SW 1271 (cell line): ENCODE measurements at regions not wholly inside any gene's neighbourhood (a gene's known extent, or its start where the extent isn't known, plus 50 kb on each side); places are given as distances from the start of the nearest gene placed in this dataset.

Source experiments
- DNase-seq, 2 experiments: peaks; one replicate each; lab custom pipeline; 2025; lab: John Stamatoyannopoulos, UW

DNA sequence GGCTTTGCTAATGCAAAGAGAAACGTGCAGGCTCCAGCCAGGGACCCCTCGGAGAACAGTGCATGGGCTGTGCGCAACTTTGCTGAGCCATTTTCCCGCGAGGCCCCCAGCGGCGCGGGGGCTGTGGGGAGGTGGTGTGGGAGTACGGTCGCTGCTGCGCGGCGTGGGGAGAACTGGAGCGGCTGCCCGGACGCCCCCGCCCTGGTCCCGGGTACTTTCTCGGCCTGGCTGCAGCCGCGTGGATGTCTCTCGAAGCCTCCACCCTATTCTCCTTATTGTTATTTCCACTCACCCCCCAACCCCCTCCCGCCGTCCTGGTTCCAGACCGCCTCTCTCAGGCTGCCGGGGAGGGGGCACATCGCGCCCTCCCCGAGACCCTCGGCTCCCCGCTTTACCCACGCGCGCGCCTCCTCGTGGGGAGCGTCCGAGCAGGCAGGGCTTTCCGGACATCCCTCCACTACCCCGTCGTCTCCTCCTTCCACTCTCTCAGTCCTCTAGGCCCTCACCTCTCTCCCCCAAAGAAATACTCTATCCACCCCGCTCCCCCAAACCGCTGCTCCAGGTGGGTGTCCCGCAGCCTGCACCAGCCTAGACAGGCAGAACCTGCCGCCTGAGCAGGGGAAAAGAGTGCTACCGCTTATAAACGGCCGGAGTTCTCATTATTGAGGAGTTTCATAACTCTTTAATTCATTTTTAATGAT is 68.6 kb upstream of the TBCA start:
- no peak for DNase-seq

DNA sequence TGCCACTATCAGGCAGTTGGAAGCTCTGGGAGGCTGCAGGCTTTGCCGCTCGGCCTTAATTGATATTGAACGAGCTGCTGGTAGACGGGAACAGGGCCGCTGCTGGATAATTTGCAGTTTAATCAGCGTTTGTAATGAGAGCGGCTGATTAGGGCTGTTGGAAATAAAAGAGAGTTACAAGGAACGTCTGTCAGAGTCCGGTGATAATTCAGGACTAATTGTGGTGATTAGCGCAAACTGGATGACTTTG is 68.2 kb upstream of the TBCA start:
- DNase-seq = no peak

- no peak for DNase-seq
Observed at GRCh38 chr5:77843570-77844372, 67.6 kb upstream of the TBCA start.

DNA sequence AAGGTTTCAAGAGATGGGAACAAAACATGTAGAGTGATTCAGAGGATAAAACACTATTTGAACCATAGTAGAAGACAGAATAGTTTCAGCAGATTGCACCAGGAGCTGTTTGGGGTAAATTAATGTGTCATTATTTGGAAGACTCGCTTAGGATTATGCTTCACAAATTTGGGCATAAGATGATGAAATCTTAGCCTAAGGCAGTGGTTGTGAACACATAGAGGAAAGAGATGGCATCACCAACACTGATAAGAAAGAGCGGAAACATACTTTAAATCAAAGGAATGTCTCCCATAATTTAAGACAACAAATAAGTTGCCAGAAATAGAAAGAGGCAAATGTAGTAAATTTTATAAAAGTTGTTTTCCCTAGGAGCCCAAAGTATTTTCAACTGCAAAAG is 66.1 kb upstream of the TBCA start:
- no peak for DNase-seq

- no peak for DNase-seq
Observed at GRCh38 chr5:77841616-77842015, 65.5 kb upstream of the TBCA start.

- no peak for DNase-seq
Observed at GRCh38 chr5:77840930-77841329, 64.8 kb upstream of the TBCA start.

DNA sequence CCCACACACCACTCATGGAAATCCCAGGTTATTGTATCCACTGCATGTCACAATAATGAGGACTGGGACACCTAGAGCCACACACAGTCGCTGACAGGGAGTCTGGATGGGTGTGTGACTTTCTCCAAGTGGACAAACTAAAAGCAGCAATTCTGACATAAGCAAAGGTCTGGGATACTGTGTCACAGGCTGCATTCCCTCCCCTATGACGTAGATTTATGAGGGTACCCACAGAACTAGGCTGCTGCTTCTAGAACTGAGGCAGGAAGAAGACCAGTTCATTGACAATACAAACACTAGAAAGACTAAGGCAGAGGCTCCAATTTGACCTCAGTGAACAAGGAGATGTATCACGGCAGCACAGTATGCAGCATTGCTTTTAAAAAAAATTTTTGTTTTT is 63.6 kb upstream of the TBCA start:
- DNase-seq = no peak

DNA sequence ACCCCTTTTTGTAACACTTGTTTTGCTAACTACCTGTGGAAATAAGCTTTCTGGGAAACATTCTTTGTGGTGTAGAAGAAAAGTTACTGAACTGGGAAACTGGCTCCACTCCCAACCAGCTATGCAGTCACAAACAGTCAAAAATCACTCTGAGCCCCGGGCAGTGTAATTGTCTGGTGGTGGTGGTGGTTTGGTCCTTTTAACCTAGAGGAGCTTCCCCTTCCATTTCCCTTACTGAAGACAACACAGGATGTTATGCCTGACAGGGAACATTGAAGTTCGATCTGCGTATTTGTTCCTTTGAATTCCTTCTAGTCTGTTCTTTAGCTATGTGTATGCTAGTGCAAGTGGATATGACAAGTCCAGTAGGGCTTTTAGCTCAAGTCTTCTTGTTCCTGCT is 56.8 kb upstream of the TBCA start:
- DNase-seq = no peak

DNA sequence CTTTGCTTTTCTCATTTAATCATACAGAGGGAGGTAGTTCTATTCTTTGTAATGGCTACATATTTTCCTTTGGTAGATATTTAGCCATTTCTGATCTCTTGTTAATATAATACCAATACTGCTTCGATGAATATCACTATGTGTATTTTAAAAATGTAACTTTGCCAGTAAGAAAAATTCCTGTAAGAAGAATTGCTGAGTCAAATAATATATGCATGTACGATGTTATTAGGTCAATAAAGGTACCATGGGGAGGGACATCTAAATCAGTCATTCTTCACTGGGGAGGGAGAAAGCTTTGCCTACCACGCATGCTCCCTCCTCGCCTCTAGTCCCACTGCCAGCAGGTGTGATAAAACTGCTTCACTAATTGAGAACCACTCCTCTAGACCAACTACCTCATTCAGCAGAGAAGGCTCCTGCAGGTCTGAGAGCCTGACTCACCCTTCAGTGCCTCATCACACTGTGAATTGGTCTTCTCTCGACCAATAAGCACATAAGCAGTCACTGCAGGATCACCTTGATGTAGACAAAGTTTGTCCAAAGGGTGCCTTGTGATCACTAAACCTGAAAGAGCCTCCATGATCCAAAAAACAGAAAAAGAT is 56.1 kb upstream of the TBCA start:
- no peak for DNase-seq

DNA sequence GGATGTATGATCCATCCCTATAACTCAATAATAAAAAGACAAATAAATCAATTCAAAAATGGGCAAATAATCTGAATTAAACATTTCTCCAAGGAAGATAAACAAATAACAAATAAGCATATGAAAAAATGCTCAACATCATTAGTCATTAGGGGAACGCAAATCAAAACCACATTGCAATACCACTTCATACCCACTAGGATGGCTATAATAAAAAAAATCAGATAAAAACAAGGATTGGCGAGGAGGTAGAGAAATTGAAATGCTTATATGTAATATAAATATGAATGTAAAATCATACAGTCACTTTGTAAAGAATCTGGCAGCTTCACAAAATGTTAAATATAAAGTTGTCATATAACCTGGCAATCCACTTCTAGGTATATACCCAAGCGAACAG is 52.3 kb upstream of the TBCA start:
- DNase-seq = peak in 1 of 2 experiments; percentile 10
